ENCODE measurements at regions not wholly inside any gene's neighbourhood (a gene's known extent, or its start where the extent isn't known, plus 50 kb on each side); places are given as distances from the start of the nearest gene placed in this dataset.

GRCh38 chr1:91585982-91586381, 85.3 kb downstream of the CDC7 start:
- intact Hi-C loops (cut with DNase I), result no loop called here
- no peak overlapping the region for H3K4me3 ChIP-seq (ENCODE audit: low read length in 2 of 2)
- WGBS, 2 donors, result 74 to 75% methylated on average over 7 of the region's 7 CpGs
- no peaks in the 10 kb centered on the region for H3K9me3 ChIP-seq (ENCODE audit: control insufficient read depth, low read length)
- H3K27ac ChIP-seq (ENCODE audit: low read depth in 1 of 2, low read length in 2 of 2), result no peak overlapping the region
- H3K27me3 ChIP-seq (ENCODE audit: control insufficient read depth in 1 of 2, insufficient read depth in 2 of 2, low read length in 1 of 2), result peaks cover 0 to 1% of the 10 kb centered on the region in 2 donors
- H3K4me1 ChIP-seq (ENCODE audit: control insufficient read depth in 1 of 2, insufficient read depth in 2 of 2, low read length in 2 of 2), result peaks cover 0 to 4% of the 10 kb centered on the region in 2 donors
- DNase-seq (no peak), ATAC-seq (ENCODE audit: low FRiP score) (no peak)
- H3K36me3 ChIP-seq (ENCODE audit: control insufficient read depth in 1 of 2, insufficient read depth in 2 of 2, low read length in 1 of 2), result no peaks in the 10 kb centered on the region

DNA sequence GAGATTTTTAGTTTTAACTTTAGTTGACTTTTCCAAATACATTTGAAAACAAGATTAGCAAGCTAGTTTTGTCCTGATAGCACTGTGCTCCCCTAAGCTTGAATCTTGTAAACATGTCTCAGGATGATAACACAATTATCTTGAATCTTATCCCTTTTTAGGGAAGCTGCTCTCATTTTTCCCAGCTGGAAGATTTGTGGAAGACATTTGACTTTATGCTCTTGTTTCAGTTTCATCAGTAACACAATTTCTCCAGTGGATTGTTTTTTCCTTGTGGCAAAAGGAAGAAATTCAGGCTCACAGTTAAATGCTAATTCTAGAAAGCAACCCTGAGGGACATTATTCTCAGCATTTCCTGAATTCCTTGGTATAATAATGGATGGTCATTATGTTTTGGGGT, 88.8 kb downstream of the CDC7 start:
- ATAC-seq (ENCODE audit: low FRiP score) (no peak), DNase-seq (no peak)
- intact Hi-C loops (cut with DNase I), result no loop called here
- Histone ChIP-seq H3K9me3 (ENCODE audit: control insufficient read depth, low read length) (no peaks in the 10 kb centered on the region), H3K4me3 (ENCODE audit: low read length in 2 of 2) (no peak overlapping the region), H3K36me3 (ENCODE audit: control insufficient read depth in 1 of 2, insufficient read depth in 2 of 2, low read length in 1 of 2) (no peaks in the 10 kb centered on the region), H3K27ac (ENCODE audit: low read depth in 1 of 2, low read length in 2 of 2) (no peak overlapping the region), H3K27me3 (ENCODE audit: control insufficient read depth in 1 of 2, insufficient read depth in 2 of 2, low read length in 1 of 2) (peaks cover 0 to 1% of the 10 kb centered on the region in 2 donors), H3K4me1 (ENCODE audit: control insufficient read depth in 1 of 2, insufficient read depth in 2 of 2, low read length in 2 of 2) (no peaks in the 10 kb centered on the region)

GRCh38 chr1:91591175-91591974, 90.7 kb downstream of the CDC7 start:
- ATAC-seq (ENCODE audit: low FRiP score), result no peak
- 73 to 75% methylated on average over 13 of the region's 13 CpGs for WGBS, 2 donors
- H3K27ac ChIP-seq (ENCODE audit: low read depth in 1 of 2, low read length in 2 of 2), result no peak overlapping the region

DNA sequence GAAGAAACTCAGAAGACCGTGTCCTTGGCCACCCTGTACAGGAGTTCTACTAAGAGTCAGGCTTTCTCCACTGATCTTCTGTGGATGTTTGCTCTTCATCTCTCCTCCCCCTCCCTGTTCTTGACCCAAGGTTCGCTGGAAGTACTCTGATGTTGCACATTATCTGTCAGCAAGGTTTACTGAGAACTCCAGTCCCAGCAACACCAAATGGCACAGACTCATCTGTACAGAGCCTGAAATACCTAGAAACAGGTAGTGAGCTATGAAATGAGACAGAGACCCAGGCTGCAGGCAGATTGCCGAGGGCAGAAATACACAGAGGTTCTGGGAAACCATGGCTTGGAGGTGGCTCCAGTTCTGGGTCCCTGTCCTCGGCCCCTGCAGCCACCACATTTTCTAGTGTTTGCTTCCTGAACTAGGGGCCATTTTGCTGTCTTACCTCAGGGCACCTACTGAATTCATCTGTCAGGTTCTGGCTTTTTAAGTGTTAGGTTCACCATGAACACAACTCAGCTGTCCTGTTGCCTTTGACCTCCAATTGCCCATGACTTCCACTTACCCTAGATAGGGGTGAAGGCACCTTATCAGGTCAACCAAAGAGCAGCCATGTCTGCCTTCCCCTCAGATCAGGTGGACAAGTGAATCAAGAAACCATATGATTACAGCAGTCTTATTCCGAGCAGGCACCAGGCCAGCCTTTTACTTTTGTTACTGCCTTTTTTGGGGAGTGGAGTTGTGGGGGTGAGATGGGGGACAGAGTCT, 92.2 kb downstream of the CDC7 start:
- WGBS, 2 donors, result 84 to 92% methylated on average over 5 of the region's 5 CpGs
- H3K27ac ChIP-seq (ENCODE audit: low read depth in 1 of 2, low read length in 2 of 2), result no peak overlapping the region
- no peaks in the 10 kb centered on the region for H3K9me3 ChIP-seq (ENCODE audit: control insufficient read depth, low read length)
- no peak overlapping the region for H3K4me3 ChIP-seq (ENCODE audit: low read length in 2 of 2)
- ATAC-seq (ENCODE audit: low FRiP score) (no peak), DNase-seq (no peak)
- H3K4me1 ChIP-seq (ENCODE audit: control insufficient read depth in 1 of 2, insufficient read depth in 2 of 2, low read length in 2 of 2), result no peaks in the 10 kb centered on the region
- peaks cover 0 to 1% of the 10 kb centered on the region in 2 donors for H3K27me3 ChIP-seq (ENCODE audit: control insufficient read depth in 1 of 2, insufficient read depth in 2 of 2, low read length in 1 of 2)
- intact Hi-C loops (cut with DNase I), result no loop called here
- H3K36me3 ChIP-seq (ENCODE audit: control insufficient read depth in 1 of 2, insufficient read depth in 2 of 2, low read length in 1 of 2), result no peaks in the 10 kb centered on the region

More at GRCh38 chr1:91591175-91591974, 90.7 kb downstream of the CDC7 start:
- Histone ChIP-seq H3K27me3 (ENCODE audit: control insufficient read depth in 1 of 2, insufficient read depth in 2 of 2, low read length in 1 of 2) (peaks cover 0 to 1% of the 10 kb centered on the region in 2 donors), H3K36me3 (ENCODE audit: control insufficient read depth in 1 of 2, insufficient read depth in 2 of 2, low read length in 1 of 2) (no peaks in the 10 kb centered on the region), H3K4me3 (ENCODE audit: low read length in 2 of 2) (no peak overlapping the region), H3K4me1 (ENCODE audit: control insufficient read depth in 1 of 2, insufficient read depth in 2 of 2, low read length in 2 of 2) (no peaks in the 10 kb centered on the region), H3K9me3 (ENCODE audit: control insufficient read depth, low read length) (no peaks in the 10 kb centered on the region)
- intact Hi-C loops (cut with DNase I), result no loop called here
- DNase-seq, result no peak

GRCh38 chr1:91594383-91595055, 93.9 kb downstream of the CDC7 start:
- no peak overlapping the region for H3K4me3 ChIP-seq (ENCODE audit: low read length in 2 of 2)
- no peaks in the 10 kb centered on the region for H3K9me3 ChIP-seq (ENCODE audit: control insufficient read depth, low read length)
- DNase-seq, result no peak
- 89 to 90% methylated on average over 11 of the region's 11 CpGs for WGBS, 2 donors
- no peak for ATAC-seq (ENCODE audit: low FRiP score)
- H3K4me1 ChIP-seq (ENCODE audit: control insufficient read depth in 1 of 2, insufficient read depth in 2 of 2, low read length in 2 of 2), result no peaks in the 10 kb centered on the region
- H3K27me3 ChIP-seq (ENCODE audit: control insufficient read depth in 1 of 2, insufficient read depth in 2 of 2, low read length in 1 of 2), result no peaks in the 10 kb centered on the region
- H3K27ac ChIP-seq (ENCODE audit: low read depth in 1 of 2, low read length in 2 of 2), result no peak overlapping the region
- intact Hi-C loops (cut with DNase I), result no loop called here
- H3K36me3 ChIP-seq (ENCODE audit: control insufficient read depth in 1 of 2, insufficient read depth in 2 of 2, low read length in 1 of 2), result no peaks in the 10 kb centered on the region

GRCh38 chr1:91596474-91596873, 95.8 kb downstream of the CDC7 start:
- H3K36me3 ChIP-seq (ENCODE audit: control insufficient read depth in 1 of 2, insufficient read depth in 2 of 2, low read length in 1 of 2), result no peaks in the 10 kb centered on the region
- no peaks in the 10 kb centered on the region for H3K4me1 ChIP-seq (ENCODE audit: control insufficient read depth in 1 of 2, insufficient read depth in 2 of 2, low read length in 2 of 2)
- no peak overlapping the region for H3K4me3 ChIP-seq (ENCODE audit: low read length in 2 of 2)
- no peaks in the 10 kb centered on the region for H3K27me3 ChIP-seq (ENCODE audit: control insufficient read depth in 1 of 2, insufficient read depth in 2 of 2, low read length in 1 of 2)
- WGBS, 2 donors, result 93 to 96% methylated on average over 1 of the region's 1 CpG
- intact Hi-C loops (cut with DNase I), result no loop called here
- H3K9me3 ChIP-seq (ENCODE audit: control insufficient read depth, low read length), result no peaks in the 10 kb centered on the region
- DNase-seq (no peak), ATAC-seq (ENCODE audit: low FRiP score) (no peak)
- no peak overlapping the region for H3K27ac ChIP-seq (ENCODE audit: low read depth in 1 of 2, low read length in 2 of 2)

- ATAC-seq (ENCODE audit: low FRiP score), result no peak
- no peak for DNase-seq
- H3K27me3 ChIP-seq (ENCODE audit: control insufficient read depth in 1 of 2, insufficient read depth in 2 of 2, low read length in 1 of 2), result no peaks in the 10 kb centered on the region
- no peak overlapping the region for H3K4me3 ChIP-seq (ENCODE audit: low read length in 2 of 2)
- H3K36me3 ChIP-seq (ENCODE audit: control insufficient read depth in 1 of 2, insufficient read depth in 2 of 2, low read length in 1 of 2), result no peaks in the 10 kb centered on the region
- no peak overlapping the region for H3K27ac ChIP-seq (ENCODE audit: low read depth in 1 of 2, low read length in 2 of 2)
- intact Hi-C loops (cut with DNase I), result no loop called here
- no peaks in the 10 kb centered on the region for H3K4me1 ChIP-seq (ENCODE audit: control insufficient read depth in 1 of 2, insufficient read depth in 2 of 2, low read length in 2 of 2)
- WGBS, 2 donors, result 75 to 83% methylated on average over 2 of the region's 2 CpGs
- H3K9me3 ChIP-seq (ENCODE audit: control insufficient read depth, low read length), result no peaks in the 10 kb centered on the region
These were observed 96.6 kb downstream of the CDC7 start for GRCh38 chr1:91597215-91597614.

DNA sequence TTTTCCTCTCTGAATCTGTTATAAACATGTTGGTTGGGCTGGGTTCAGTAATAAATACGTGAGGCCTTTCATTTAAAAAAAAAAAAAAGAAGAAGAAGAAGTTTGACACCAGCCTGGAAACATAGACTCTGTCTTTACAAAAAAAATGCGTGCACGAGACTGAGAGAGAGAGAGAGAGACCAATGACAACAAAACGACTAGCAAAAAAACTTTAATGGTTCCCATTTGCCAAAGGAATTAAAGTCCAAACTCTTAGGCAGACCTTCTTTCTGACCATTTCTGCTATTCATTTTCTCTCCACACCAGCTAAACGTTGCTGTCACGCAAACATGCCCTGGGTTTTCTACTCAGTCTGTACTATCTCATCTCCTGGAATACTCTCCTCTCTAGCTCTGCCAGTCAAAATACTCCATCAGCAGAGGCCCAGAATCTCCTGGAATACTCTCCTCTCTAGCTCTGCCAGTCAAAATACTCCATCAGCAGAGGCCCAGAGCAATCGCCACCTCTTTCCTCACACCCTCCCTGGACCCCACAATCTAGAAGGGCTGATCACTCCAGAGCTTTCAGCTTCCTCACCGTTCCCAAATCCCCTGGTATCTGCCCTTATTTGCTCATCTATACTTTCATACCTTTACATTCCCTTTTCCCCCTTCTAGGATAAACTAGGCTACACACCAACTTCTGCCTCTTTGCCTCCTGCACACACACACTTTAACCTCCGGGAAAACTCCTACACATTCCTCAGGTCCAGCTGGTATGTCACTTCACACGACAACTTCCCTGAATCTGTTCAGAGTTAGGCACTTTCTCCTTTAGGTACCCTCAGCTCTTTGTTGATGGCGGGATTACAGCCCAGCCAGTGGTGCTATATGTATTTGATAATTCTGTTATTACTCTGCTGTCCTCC, 100.0 kb downstream of the CDC7 start:
- no peak for DNase-seq
- ATAC-seq (ENCODE audit: low FRiP score), result peak; percentile 67
- Histone ChIP-seq H3K27ac (ENCODE audit: low read depth in 1 of 2, low read length in 2 of 2) (no peak overlapping the region), H3K9me3 (ENCODE audit: control insufficient read depth, low read length) (no peaks in the 10 kb centered on the region), H3K36me3 (ENCODE audit: control insufficient read depth in 1 of 2, insufficient read depth in 2 of 2, low read length in 1 of 2) (no peaks in the 10 kb centered on the region), H3K27me3 (ENCODE audit: control insufficient read depth in 1 of 2, insufficient read depth in 2 of 2, low read length in 1 of 2) (no peaks in the 10 kb centered on the region), H3K4me1 (ENCODE audit: control insufficient read depth in 1 of 2, insufficient read depth in 2 of 2, low read length in 2 of 2) (no peaks in the 10 kb centered on the region), H3K4me3 (ENCODE audit: low read length in 2 of 2) (no peak overlapping the region)
- intact Hi-C loops (cut with DNase I), result no loop called here
- WGBS, 2 donors, result 23 to 27% methylated on average over 11 of the region's 11 CpGs
